ENCODE measurements at regions not wholly inside any gene's neighbourhood (a gene's known extent, or its start where the extent isn't known, plus 50 kb on each side); places are given as distances from the start of the nearest gene placed in this dataset.

GRCh38 chr4:110961066-110961465 is 338.2 kb upstream of the PITX2 start:
- no peaks in the 10 kb centered on the region for H3K79me2 ChIP-seq (ENCODE audit: insufficient read depth, low read depth, low read length)
- H3K4me1 ChIP-seq (ENCODE audit: insufficient read depth, low read length, poor library complexity, severe bottlenecking) = no peaks in the 10 kb centered on the region
- intact Hi-C loops (cut with micrococcal nuclease; ENCODE audit: unreplicated experiment) = no loop called here
- no TSS peak for BruUV-seq (replicated peaks)
- POLR2A ChIA-PET = no interaction called here
- CTCF ChIA-PET (ENCODE audit: unreplicated experiment) = no interaction called here
- DNase-seq (ENCODE audit: low spot score) = no peak
- H2AFZ ChIP-seq (ENCODE audit: low read length) = no peak overlapping the region
- no peak overlapping the region for H3K4me2 ChIP-seq (ENCODE audit: low read length)
- H3K4me3 ChIP-seq (ENCODE audit: low read depth, low read length, poor library complexity, severe bottlenecking) = no peak overlapping the region
- H3K36me3 ChIP-seq (ENCODE audit: insufficient read depth, low read length) = no peaks in the 10 kb centered on the region
- H3K27ac ChIP-seq (ENCODE audit: low read depth, low read length, poor library complexity, severe bottlenecking) = no peak overlapping the region
- H3K9me2 ChIP-seq (ENCODE audit: insufficient read depth, low read length) = no peaks in the 10 kb centered on the region
- TF ChIP-seq EZH2phosphoT487 (IDR thresholded peaks at IDR 0.05; ENCODE audit: borderline replicate concordance, low read depth, low read length) (no peak), CTCF (conservative IDR thresholded peaks at IDR 0.05; ENCODE audit: low read length) (no peak)
- H4K20me1 ChIP-seq (ENCODE audit: insufficient read depth, low read length) = no peaks in the 10 kb centered on the region
- no peaks in the 10 kb centered on the region for H3K9me3 ChIP-seq (ENCODE audit: low read length)

- Histone ChIP-seq H3K9me2 (ENCODE audit: insufficient read depth, low read length) (no peaks in the 10 kb centered on the region), H2AFZ (ENCODE audit: low read length) (no peak overlapping the region), H4K20me1 (ENCODE audit: insufficient read depth, low read length) (no peaks in the 10 kb centered on the region), H3K36me3 (ENCODE audit: insufficient read depth, low read length) (no peaks in the 10 kb centered on the region), H3K4me3 (ENCODE audit: low read depth, low read length, poor library complexity, severe bottlenecking) (no peak overlapping the region), H3K79me2 (ENCODE audit: insufficient read depth, low read depth, low read length) (no peaks in the 10 kb centered on the region), H3K4me1 (ENCODE audit: insufficient read depth, low read length, poor library complexity, severe bottlenecking) (no peaks in the 10 kb centered on the region), H3K27ac (ENCODE audit: low read depth, low read length, poor library complexity, severe bottlenecking) (no peak overlapping the region), H3K4me2 (ENCODE audit: low read length) (no peak overlapping the region), H3K9me3 (ENCODE audit: low read length) (no peaks in the 10 kb centered on the region)
- ChIA-PET CTCF (ENCODE audit: unreplicated experiment) (no interaction called here), POLR2A (no interaction called here)
- no peak for DNase-seq (ENCODE audit: low spot score)
- no TSS peak for BruUV-seq (replicated peaks)
- TF ChIP-seq CTCF (conservative IDR thresholded peaks at IDR 0.05; ENCODE audit: low read length) = no peak
- intact Hi-C loops (cut with micrococcal nuclease; ENCODE audit: unreplicated experiment) = no loop called here
Observed at GRCh38 chr4:110962616-110963015, 339.7 kb upstream of the PITX2 start.

GRCh38 chr4:110963662-110964280 is 340.9 kb upstream of the PITX2 start:
- ChIA-PET POLR2A (no interaction called here), CTCF (ENCODE audit: unreplicated experiment) (no interaction called here)
- Histone ChIP-seq H3K9me2 (ENCODE audit: insufficient read depth, low read length) (no peaks in the 10 kb centered on the region), H4K20me1 (ENCODE audit: insufficient read depth, low read length) (no peaks in the 10 kb centered on the region), H3K79me2 (ENCODE audit: insufficient read depth, low read depth, low read length) (no peaks in the 10 kb centered on the region), H3K4me2 (ENCODE audit: low read length) (no peak overlapping the region), H3K4me3 (ENCODE audit: low read depth, low read length, poor library complexity, severe bottlenecking) (no peak overlapping the region), H3K4me1 (ENCODE audit: insufficient read depth, low read length, poor library complexity, severe bottlenecking) (no peaks in the 10 kb centered on the region), H3K36me3 (ENCODE audit: insufficient read depth, low read length) (no peaks in the 10 kb centered on the region), H2AFZ (ENCODE audit: low read length) (no peak overlapping the region), H3K9me3 (ENCODE audit: low read length) (no peaks in the 10 kb centered on the region), H3K27ac (ENCODE audit: low read depth, low read length, poor library complexity, severe bottlenecking) (no peak overlapping the region)
- no peak for TF ChIP-seq CTCF (conservative IDR thresholded peaks at IDR 0.05; ENCODE audit: low read length)
- no peak for TF ChIP-seq EZH2phosphoT487 (IDR thresholded peaks at IDR 0.05; ENCODE audit: borderline replicate concordance, low read depth, low read length)
- intact Hi-C loops (cut with micrococcal nuclease; ENCODE audit: unreplicated experiment) = no loop called here
- BruUV-seq (replicated peaks) = no TSS peak
- no peak for DNase-seq (ENCODE audit: low spot score)

Measured in OCI-LY7 (cell line).